Lower lobe of right lung (tissue), 2 donors: ENCODE measurements at regions not wholly inside any gene's neighbourhood (a gene's known extent, or its start where the extent isn't known, plus 50 kb on each side); places are given as distances from the start of the nearest gene placed in this dataset.

Experiments used
- ATAC-seq, 2 donors: fragments of 200-7000 bp; cut with Tn5 transposase; one replicate each; pipeline ENCODE4 v1.9.1; 2020 to 2022; ENCODE audit warnings: mild to moderate bottlenecking in 2 of 2, moderate library complexity in 2 of 2
- DNase-seq: peaks from one replicate; pipeline ENCODE4 v3.0.0-alpha.2; 2020
- H3K27ac ChIP-seq: fragments of 200-600 bp; one replicate; pipeline ENCODE4 v1.8.0; 2022
- H3K27me3 ChIP-seq: fragments of 200-600 bp; one replicate; pipeline ENCODE4 v1.8.0; 2022; ENCODE audit warnings: low read depth
- H3K36me3 ChIP-seq: fragments of 200-600 bp; one replicate; pipeline ENCODE4 v1.8.0; 2022; ENCODE audit warnings: mild to moderate bottlenecking
- H3K4me1 ChIP-seq: fragments of 200-600 bp; one replicate; pipeline ENCODE4 v1.8.0; 2022
- H3K4me3 ChIP-seq: fragments of 200-600 bp; one replicate; pipeline ENCODE4 v1.8.0; 2022; ENCODE audit warnings: mild to moderate bottlenecking
- H3K9me3 ChIP-seq: fragments of 200-600 bp; one replicate; pipeline ENCODE4 v1.8.0; 2022
- intact Hi-C: fragments of 100-400 bp; cut with DNase I; formaldehyde crosslinking; loops from one replicate; pipeline ENCODE4 v1.11.0; 2022
- TF ChIP-seq, protein P1 (sequence below): fragments of 200-600 bp; IDR thresholded peaks from one replicate; pipeline ENCODE4 v1.8.0; 2022; ENCODE audit warnings: antibody characterized with exemption, mild to moderate bottlenecking
- donor health status: DM: no; HTN: yes; CAD: no; lungs with severe emphysema.

DNA sequence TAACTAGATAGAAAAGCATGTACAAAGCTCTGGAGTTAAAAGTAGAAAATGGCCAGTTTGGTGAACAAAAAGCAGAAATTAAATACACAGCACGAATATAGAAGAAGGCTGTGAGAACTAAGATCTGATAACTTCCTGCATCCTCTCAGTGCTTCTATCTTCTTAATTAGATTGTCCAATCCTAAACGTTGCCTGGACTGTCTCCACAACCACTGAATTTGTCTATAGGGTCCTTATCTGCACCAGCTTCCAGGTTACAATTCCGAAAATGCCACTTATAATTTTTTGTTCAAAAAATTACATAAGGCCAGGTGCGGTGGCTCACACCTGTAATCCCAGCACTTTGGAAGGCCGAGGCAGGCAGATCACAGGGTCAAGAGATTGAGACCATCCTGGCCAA lies 626.3 kb downstream of the TBL1XR1 start:
- H3K36me3 ChIP-seq: no peaks in the 10 kb centered on the region
- TF ChIP-seq, protein P1, sequence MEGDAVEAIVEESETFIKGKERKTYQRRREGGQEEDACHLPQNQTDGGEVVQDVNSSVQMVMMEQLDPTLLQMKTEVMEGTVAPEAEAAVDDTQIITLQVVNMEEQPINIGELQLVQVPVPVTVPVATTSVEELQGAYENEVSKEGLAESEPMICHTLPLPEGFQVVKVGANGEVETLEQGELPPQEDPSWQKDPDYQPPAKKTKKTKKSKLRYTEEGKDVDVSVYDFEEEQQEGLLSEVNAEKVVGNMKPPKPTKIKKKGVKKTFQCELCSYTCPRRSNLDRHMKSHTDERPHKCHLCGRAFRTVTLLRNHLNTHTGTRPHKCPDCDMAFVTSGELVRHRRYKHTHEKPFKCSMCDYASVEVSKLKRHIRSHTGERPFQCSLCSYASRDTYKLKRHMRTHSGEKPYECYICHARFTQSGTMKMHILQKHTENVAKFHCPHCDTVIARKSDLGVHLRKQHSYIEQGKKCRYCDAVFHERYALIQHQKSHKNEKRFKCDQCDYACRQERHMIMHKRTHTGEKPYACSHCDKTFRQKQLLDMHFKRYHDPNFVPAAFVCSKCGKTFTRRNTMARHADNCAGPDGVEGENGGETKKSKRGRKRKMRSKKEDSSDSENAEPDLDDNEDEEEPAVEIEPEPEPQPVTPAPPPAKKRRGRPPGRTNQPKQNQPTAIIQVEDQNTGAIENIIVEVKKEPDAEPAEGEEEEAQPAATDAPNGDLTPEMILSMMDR: no peak
- DNase-seq (no peak), ATAC-seq (no peak)
- no peak overlapping the region for H3K4me3 ChIP-seq
- no peaks in the 10 kb centered on the region for H3K4me1 ChIP-seq
- intact Hi-C loops: no loop called here
- H3K27ac ChIP-seq: no peak overlapping the region
- H3K27me3 ChIP-seq: no peaks in the 10 kb centered on the region
- H3K9me3 ChIP-seq: no peaks in the 10 kb centered on the region

DNA sequence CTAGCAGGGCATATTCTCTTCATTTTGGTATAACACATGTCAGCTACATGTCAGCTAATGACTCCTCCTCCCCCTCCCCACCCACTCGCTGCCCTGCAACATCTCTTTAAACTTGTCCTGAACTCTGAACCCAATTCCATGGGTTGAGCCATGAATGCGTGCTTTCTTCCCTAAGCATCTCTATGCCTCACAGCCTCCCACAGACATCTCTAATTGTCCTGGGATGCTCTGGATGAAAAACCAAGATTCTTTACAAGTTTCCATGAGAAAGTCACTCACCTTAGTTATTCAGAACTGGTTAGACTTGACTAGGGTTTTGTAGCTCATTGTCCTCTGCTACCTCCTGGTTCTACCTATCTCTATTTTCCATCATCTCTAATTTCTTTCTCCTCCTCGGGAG lies 629.1 kb downstream of the TBL1XR1 start:
- no peaks in the 10 kb centered on the region for H3K36me3 ChIP-seq
- TF ChIP-seq, protein P1: no peak
- intact Hi-C loops: no loop called here
- no peak overlapping the region for H3K4me3 ChIP-seq
- DNase-seq (no peak), ATAC-seq (no peak)
- no peak overlapping the region for H3K27ac ChIP-seq
- H3K4me1 ChIP-seq: no peaks in the 10 kb centered on the region
- H3K9me3 ChIP-seq: no peaks in the 10 kb centered on the region
- H3K27me3 ChIP-seq: no peaks in the 10 kb centered on the region

DNA sequence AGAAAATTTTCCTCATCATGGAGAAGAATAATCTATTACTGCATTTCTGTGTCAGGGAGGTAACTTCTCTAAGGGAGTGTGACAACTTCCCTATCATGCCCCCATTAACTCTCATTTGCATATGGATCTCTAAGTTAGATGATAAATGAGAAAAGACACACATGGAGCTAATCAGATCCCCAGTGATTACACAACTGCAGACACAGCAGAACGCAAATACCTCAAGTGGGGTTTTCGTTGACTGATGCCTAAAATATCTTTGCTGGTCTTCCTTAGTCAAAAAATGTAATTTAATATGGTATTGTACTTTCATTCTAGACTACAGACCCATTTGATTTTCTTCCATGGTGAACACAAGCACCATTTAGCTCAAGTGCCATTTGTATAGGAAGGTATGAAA lies 630.5 kb downstream of the TBL1XR1 start:
- TF ChIP-seq, protein P1: no peak
- no peaks in the 10 kb centered on the region for H3K27me3 ChIP-seq
- no peaks in the 10 kb centered on the region for H3K4me1 ChIP-seq
- DNase-seq (no peak), ATAC-seq (no peak)
- intact Hi-C loops: no loop called here
- H3K36me3 ChIP-seq: no peaks in the 10 kb centered on the region
- H3K27ac ChIP-seq: no peak overlapping the region
- H3K4me3 ChIP-seq: no peak overlapping the region
- no peaks in the 10 kb centered on the region for H3K9me3 ChIP-seq

DNA sequence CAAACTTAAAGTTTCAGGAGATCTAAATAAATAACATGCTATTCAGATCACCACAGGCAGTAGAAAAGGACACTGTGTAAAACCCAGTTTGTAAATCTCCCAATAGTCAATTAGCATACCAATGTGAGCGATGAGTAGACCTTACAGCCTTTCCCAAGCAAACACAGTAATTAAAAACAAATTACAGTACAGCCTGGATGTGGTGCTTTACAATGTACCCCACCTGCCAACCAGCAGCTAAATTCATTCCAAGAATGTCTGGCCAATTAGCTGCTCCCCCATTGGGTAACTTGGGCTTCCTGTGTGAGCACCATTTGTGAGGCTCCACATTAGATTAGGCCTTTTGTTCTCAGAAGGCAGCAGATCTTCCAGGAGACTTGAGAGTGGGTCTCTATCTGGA lies 635.0 kb downstream of the TBL1XR1 start:
- Histone ChIP-seq H3K27me3 (no peaks in the 10 kb centered on the region), H3K27ac (no peak overlapping the region), H3K4me1 (no peaks in the 10 kb centered on the region), H3K36me3 (no peaks in the 10 kb centered on the region), H3K9me3 (no peaks in the 10 kb centered on the region), H3K4me3 (no peak overlapping the region)
- intact Hi-C loops: no loop called here
- DNase-seq (no peak), ATAC-seq (no peak)
- TF ChIP-seq, protein P1: no peak

DNA sequence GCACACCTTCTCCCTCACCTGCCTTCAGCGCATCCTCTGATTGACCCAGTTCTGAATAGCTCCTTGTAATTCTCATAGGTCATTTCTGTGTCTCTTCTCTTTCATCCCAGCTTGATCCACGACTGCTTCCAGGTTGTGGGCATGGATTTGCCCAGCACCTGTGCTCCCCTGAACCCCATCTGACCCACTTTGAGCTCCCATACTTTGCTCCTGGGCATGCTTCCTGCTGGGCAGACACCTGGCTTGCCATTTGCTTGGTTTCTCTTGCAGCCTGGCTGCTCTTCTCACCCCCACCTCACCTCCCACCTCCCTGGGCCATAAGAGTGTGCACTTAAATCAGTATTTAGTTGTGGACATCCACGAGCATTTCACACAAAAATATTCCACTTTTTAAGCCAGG lies 635.5 kb downstream of the TBL1XR1 start:
- Histone ChIP-seq H3K4me3 (no peak overlapping the region), H3K27me3 (no peaks in the 10 kb centered on the region), H3K4me1 (no peaks in the 10 kb centered on the region), H3K9me3 (no peaks in the 10 kb centered on the region), H3K36me3 (no peaks in the 10 kb centered on the region), H3K27ac (no peak overlapping the region)
- ATAC-seq (no peak), DNase-seq (no peak)
- intact Hi-C loops: no loop called here
- TF ChIP-seq, protein P1: no peak
